ENCODE measurements at regions not wholly inside any gene's neighbourhood (a gene's known extent, or its start where the extent isn't known, plus 50 kb on each side); places are given as distances from the start of the nearest gene placed in this dataset.

DNA sequence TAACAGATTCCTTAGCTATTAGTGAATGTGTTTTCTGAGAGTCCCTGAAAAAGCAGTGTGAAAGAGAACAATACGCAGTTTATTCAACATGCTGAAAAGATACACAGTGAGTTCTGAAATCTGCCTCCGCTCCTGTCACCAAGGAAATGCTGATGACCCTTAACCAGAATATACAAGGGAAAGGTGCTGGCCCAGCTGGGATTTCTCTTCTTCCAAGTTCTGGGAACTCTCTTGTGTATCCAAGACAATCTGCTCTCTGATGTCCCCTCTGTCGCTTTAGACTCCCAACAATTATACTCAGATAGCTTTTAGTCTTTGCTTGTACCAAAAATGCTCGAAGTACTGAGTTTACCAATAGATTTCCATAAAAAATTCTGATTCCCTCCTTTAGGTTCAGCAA, 214.9 kb downstream of the TMEM167A start:
- DNase-seq (ENCODE audit: low read depth) = no peak
- no peak overlapping the region for H3K4me3 ChIP-seq (ENCODE audit: low read depth, low read length)
- TF ChIP-seq, protein P1, sequence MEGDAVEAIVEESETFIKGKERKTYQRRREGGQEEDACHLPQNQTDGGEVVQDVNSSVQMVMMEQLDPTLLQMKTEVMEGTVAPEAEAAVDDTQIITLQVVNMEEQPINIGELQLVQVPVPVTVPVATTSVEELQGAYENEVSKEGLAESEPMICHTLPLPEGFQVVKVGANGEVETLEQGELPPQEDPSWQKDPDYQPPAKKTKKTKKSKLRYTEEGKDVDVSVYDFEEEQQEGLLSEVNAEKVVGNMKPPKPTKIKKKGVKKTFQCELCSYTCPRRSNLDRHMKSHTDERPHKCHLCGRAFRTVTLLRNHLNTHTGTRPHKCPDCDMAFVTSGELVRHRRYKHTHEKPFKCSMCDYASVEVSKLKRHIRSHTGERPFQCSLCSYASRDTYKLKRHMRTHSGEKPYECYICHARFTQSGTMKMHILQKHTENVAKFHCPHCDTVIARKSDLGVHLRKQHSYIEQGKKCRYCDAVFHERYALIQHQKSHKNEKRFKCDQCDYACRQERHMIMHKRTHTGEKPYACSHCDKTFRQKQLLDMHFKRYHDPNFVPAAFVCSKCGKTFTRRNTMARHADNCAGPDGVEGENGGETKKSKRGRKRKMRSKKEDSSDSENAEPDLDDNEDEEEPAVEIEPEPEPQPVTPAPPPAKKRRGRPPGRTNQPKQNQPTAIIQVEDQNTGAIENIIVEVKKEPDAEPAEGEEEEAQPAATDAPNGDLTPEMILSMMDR (IDR thresholded peaks at IDR 0.05; ENCODE audit: insufficient read depth, low read depth, low read length) = no peak

DNA sequence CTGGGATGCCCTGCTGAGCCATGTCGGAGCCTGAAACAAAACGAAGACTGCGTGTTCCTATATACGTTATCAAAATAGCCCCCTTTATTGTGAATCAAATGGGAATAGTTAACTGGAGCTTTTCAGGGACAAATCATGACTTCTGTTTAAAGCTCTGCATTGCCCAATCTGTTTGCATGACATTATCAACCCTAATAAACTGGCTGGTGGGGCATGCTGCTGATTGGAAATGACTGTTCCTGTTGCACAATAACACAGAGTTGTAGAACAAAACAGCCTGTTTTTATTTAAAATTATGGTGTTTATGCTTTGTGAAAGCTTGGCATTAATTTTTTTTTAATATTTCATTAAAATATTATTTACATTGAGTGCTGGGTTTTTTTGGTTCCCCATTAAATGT, 215.5 kb downstream of the TMEM167A start:
- no peak overlapping the region for H3K4me3 ChIP-seq (ENCODE audit: low read depth, low read length)
- TF ChIP-seq, protein P1 (IDR thresholded peaks at IDR 0.05; ENCODE audit: insufficient read depth, low read depth, low read length) = no peak
- peak; percentile 56 for DNase-seq (ENCODE audit: low read depth)

DNA sequence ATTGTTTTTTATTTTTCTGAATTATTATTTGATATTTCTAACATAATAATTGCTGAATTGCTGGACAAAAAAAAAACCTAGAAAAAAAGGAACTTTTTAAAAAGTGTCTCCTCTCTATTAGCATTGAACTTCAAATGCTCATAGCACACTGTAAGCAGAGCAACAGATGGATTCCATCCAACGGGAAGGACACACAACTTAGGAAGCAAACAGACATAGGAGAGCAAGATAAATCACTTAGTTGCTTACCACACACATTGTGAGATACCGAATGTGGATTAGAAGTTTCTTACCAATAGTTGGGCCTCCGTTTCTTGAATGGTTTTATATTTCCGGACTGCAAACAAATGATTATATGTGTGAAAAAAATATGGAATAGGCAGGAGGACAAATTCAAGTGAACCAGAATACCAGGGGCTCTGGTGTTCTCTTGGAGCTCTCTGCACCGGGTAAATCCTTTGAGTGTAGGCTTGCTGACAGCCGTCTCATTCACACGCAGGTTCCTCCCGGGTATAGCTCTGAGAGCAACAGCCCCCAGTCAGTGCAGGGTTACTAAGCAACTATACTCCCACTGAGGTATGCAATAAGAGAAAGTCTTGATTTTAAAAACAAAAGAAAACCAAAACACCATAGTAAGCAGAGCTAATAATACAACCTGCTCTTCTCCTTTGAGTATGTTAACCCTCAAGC, 217.6 kb downstream of the TMEM167A start:
- peak; percentile 4 for DNase-seq (ENCODE audit: low read depth)
- no peak overlapping the region for H3K4me3 ChIP-seq (ENCODE audit: low read depth, low read length)
- TF ChIP-seq, protein P1 (IDR thresholded peaks at IDR 0.05; ENCODE audit: insufficient read depth, low read depth, low read length) = no peak

DNA sequence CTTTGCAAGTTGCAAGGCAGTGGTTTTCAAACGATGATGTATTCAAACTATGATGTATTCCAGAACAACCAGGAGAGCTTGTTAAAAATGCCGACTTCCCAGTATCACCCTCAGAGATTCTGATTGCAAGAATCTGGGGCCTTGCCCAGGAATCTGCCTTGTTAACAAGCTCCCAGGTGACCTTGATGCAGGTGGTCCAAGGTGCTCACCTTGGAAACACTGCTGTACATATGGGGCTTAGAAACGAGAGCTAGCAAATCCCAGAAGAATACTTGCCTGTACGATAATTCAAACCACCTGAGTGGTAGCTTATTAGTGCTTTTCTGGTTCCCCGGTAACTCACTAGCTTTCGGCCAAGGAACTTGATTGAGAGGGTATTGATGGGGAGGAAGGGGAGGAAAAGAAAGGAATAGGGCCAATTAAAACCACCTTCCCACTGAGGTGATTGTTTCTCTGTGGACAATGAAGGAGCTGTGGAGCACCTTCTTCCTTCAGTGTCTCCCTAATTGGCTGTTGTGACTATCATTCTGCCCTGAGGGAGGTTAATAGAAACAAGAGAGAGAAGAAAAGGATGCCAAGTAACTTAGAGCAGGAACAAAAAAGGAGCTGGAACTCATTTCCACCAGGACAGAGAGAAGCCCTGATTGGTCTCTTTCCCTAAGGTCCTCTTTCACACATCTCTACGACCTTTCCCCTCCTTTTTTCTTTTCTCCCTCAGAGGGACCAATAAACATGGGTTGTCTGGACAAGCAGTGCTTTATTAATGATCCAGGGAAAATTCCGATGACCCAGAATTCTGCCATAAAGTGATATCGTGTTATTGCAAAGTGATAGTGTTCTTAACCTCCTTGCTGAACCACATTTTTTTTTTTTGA, 218.8 kb downstream of the TMEM167A start:
- H3K4me3 ChIP-seq (ENCODE audit: low read depth, low read length) = no peak overlapping the region
- no peak for DNase-seq (ENCODE audit: low read depth)
- TF ChIP-seq, protein P1 (IDR thresholded peaks at IDR 0.05; ENCODE audit: insufficient read depth, low read depth, low read length) = no peak

DNA sequence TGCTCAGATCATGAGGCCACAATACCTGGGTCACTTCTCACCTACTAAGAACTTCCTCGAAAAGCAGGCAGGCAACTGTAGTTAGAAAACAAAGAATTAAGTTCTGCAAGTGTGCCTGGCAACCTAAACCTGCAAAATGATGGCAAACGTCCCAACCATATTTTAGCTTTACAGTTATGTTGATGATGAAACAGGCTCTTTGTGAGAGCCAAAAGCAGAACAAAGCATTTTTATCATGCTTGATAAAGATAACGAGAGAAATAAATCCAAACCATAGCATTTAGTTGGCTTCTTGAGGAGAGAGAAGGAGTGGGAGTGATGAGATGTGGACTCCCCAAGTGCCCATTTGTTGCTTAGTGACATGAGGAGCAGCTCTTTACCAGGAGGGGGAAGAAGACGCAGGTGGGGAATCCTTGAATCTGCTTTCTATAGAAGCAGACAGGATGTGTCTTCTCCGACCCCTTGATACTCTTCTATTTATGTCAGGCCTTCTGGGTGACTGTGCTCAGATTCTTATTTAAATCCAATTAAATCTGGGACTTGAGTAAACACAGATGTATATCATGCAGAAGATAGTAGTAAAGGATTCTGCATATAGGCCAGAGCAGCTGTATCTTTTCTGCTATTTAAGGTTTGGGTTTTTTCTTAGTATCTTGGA, 221.2 kb downstream of the TMEM167A start:
- no peak overlapping the region for H3K4me3 ChIP-seq (ENCODE audit: low read depth, low read length)
- no peak for DNase-seq (ENCODE audit: low read depth)
- TF ChIP-seq, protein P1 (IDR thresholded peaks at IDR 0.05; ENCODE audit: insufficient read depth, low read depth, low read length) = no peak

DNA sequence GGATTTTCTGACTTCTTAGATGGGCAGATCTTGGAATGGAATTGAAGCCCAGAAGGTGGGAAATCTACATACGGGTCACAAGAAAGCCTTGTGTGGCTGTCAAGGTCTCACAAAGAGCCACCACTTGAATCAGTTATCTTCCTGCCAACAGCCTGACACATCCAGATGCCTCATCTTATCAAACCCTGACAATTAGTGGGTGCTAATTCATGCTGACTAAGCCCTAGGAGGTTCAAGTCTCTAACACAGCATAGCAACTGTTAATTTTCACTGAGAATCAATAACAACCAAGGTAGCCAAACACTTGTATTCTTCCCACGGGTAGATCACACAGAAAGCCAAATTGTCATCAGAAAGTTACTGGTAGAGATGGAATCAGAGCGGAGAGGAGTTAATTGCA, 222.2 kb downstream of the TMEM167A start:
- no peak for DNase-seq (ENCODE audit: low read depth)
- H3K4me3 ChIP-seq (ENCODE audit: low read depth, low read length) = no peak overlapping the region
- TF ChIP-seq, protein P1 (IDR thresholded peaks at IDR 0.05; ENCODE audit: insufficient read depth, low read depth, low read length) = no peak
